ENCODE measurements at regions not wholly inside any gene's neighbourhood (a gene's known extent, or its start where the extent isn't known, plus 50 kb on each side); places are given as distances from the start of the nearest gene placed in this dataset.

DNA sequence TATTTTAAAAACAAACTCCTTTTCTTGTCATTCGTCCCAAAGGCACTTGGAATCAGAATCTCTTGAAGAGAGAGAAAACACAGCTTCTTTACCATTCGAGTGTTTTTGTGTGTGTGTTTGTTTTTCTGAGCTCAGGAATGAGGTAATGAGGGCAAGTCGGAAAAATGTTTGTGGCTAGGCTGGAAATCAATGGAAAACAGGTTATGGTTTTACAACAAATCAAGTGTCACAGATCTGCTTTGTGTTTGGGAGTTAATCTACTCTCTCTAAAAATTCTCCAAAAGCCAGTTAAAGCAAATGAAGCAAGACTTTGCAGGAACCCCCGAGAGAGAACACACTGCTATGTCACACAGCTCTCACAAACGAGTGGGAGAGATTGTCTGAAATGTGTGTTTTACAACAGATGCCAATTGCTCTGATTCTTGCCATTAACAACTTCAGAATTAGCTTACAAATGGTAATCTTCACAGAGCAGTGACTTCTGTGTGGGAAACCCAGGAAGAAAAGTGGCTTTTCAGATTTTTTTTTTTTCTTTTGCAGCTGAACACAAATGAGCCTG is 264.1 kb downstream of the CBLL2 start:
- H3K27me3 ChIP-seq, result no peaks in the 10 kb centered on the region
- H3K4me3 ChIP-seq, result no peak overlapping the region
- H3K27ac ChIP-seq, result peak overlapping the region in 6 of 11 experiments; percentile 30 to 92 (median 48); a peak in 10 of 22 replicates
- TF ChIP-seq Cebpa-rat (IDR thresholded peaks at IDR 0.05), result no peak
- H3K9ac ChIP-seq, result peak overlapping the region in 4 of 11 experiments; percentile 29 to 56 (median 46); a peak in 8 of 22 replicates
- H3K9me3 ChIP-seq (replicated peaks in 1 of 11), result peaks cover 30 to 79% (median 68%) of the 10 kb centered on the region in 11 experiments
- H3K4me2 ChIP-seq, result peak overlapping the region in 9 of 11 experiments; percentile 6 to 60 (median 54); a peak in 15 of 22 replicates
- no peaks in the 10 kb centered on the region for H4K20me1 ChIP-seq
- peaks cover 0 to 24% (median 0%) of the 10 kb centered on the region in 11 experiments; a peak in 2 of 22 replicates for H3K36me3 ChIP-seq
- peaks cover 5 to 54% (median 31%) of the 10 kb centered on the region in 10 experiments; a peak in 19 of 20 replicates for H3K4me1 ChIP-seq

DNA sequence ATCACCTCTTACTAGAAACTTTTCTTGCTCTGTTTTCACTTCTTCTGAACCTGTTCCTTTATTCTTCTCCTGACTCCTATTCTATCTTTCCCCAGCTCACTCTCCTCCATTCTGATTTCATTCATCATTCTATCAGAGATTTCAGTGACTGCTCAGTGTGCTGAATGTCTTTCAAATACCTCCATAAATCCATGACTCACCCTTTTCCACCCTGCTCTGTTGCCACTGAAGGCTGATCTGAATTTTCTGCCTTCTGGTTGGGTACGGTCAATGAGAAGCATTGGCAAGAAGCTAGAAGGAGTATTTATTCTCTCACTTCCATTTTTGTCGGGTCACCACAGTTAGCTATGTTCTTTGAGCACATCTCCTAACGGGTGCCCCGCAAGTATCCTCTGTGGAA is 265.9 kb downstream of the CBLL2 start:
- Histone ChIP-seq H3K9me3 (replicated peaks in 1 of 11) (peaks cover 28 to 82% (median 65%) of the 10 kb centered on the region in 11 experiments), H3K4me3 (peak overlapping the region in 2 of 10 experiments; percentile 6 to 19; a peak in 1 of 20 replicates), H3K36me3 (peaks cover 0 to 24% (median 0%) of the 10 kb centered on the region in 11 experiments; a peak in 2 of 22 replicates), H3K9ac (no peak overlapping the region), H3K27me3 (no peaks in the 10 kb centered on the region), H3K4me2 (0 out of 22 replicates have a peak overlapping the region, but pooled peaks of 1 of the 11 experiments have one; percentile 57), H3K4me1 (peaks cover 14 to 72% (median 45%) of the 10 kb centered on the region in 10 experiments), H4K20me1 (no peaks in the 10 kb centered on the region), H3K27ac (peak overlapping the region in 4 of 11 experiments; percentile 0 to 92 (median 56); a peak in 3 of 22 replicates)
- no peak for TF ChIP-seq Cebpa-rat (IDR thresholded peaks at IDR 0.05)

DNA sequence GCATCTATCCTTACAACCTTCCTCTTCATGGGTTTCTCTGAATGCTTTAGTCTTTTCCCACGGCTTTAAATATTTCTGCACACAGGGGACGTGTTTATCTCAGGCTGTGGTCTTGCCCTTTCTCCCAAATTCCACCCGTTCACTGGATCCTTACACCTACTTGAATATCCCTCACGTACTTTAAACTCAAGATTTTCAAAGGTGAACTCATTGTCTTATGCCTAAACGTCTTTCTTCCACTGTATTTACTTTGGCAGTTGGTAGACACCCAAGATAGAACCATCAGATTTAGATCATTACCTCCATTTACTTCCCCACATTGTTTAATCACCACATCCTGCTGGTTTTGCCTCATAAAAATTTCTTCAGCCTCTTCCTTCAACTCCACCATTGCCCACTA is 269.2 kb downstream of the CBLL2 start:
- Histone ChIP-seq H3K4me3 (peak overlapping the region in 4 of 10 experiments; percentile 2 to 29 (median 18); a peak in 4 of 20 replicates), H3K4me2 (peak overlapping the region; percentile 20 to 73 (median 63)), H3K9me3 (replicated peaks in 1 of 11) (peaks cover 51 to 90% (median 86%) of the 10 kb centered on the region in 11 experiments), H3K4me1 (peaks cover 10 to 77% (median 39%) of the 10 kb centered on the region in 10 experiments), H3K27ac (peak overlapping the region in 8 of 11 experiments; percentile 58 to 92 (median 72); a peak in 15 of 22 replicates), H3K9ac (peak overlapping the region in 5 of 11 experiments; percentile 2 to 74 (median 57); a peak in 7 of 22 replicates), H4K20me1 (no peaks in the 10 kb centered on the region), H3K36me3 (peaks cover 0 to 37% (median 0%) of the 10 kb centered on the region in 11 experiments; a peak in 5 of 22 replicates), H3K27me3 (no peaks in the 10 kb centered on the region)
- TF ChIP-seq Cebpa-rat (IDR thresholded peaks at IDR 0.05), result no peak

DNA sequence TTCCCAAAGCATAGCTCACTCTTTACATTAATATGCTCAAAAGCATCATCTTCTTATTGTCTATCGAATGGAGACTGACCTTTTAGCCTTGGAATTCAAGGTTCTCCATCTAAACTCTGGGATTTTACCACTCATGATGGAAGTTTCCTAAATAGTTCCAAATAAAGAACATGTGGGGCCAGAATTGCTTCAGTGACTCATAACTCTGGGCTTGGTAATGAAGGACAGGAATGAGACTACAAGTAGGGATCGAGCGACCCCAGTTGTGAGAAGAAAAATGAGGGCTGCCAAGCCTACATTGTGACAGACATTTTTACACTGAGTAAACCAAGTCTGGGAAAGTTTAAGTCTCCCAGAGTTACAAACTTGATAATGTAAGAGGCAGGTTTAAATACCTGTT is 269.9 kb downstream of the CBLL2 start:
- peaks cover 0 to 37% (median 0%) of the 10 kb centered on the region in 11 experiments; a peak in 5 of 22 replicates for H3K36me3 ChIP-seq
- H3K4me2 ChIP-seq, result peak overlapping the region in 10 of 11 experiments; percentile 46 to 73 (median 64); a peak in 18 of 22 replicates
- TF ChIP-seq Cebpa-rat (IDR thresholded peaks at IDR 0.05), result no peak
- H3K9ac ChIP-seq, result peak overlapping the region in 2 of 11 experiments; percentile 39 to 74; a peak in 3 of 22 replicates
- H3K27me3 ChIP-seq, result no peaks in the 10 kb centered on the region
- H3K4me3 ChIP-seq, result peak overlapping the region in 4 of 10 experiments; percentile 2 to 29 (median 18); a peak in 3 of 20 replicates
- peaks cover 10 to 77% (median 40%) of the 10 kb centered on the region in 10 experiments for H3K4me1 ChIP-seq
- peak overlapping the region in 9 of 11 experiments; percentile 4 to 92 (median 72); a peak in 15 of 22 replicates for H3K27ac ChIP-seq
- peaks cover 51 to 96% (median 91%) of the 10 kb centered on the region in 11 experiments for H3K9me3 ChIP-seq (replicated peaks in 1 of 11)
- no peaks in the 10 kb centered on the region for H4K20me1 ChIP-seq

DNA sequence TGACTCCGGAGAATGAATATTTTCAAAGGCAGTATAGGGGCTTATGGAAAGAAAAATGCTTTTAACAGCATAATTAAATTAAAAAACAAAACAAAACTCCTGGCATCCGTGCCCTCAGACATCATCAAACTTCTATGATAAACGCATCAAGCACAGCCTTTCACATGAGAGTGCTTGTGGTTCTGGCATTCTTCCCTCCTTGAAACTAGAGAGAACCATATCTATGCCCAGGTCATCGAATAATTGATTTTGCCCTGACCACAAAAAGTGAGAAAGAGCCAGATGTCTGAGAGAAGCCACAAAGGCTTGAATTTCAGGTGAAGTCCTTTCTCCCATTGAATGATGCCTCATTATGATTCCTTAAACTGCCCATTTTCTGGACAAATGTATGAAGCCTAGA is 286.8 kb downstream of the CBLL2 start:
- no peak overlapping the region for H3K27ac ChIP-seq

DNA sequence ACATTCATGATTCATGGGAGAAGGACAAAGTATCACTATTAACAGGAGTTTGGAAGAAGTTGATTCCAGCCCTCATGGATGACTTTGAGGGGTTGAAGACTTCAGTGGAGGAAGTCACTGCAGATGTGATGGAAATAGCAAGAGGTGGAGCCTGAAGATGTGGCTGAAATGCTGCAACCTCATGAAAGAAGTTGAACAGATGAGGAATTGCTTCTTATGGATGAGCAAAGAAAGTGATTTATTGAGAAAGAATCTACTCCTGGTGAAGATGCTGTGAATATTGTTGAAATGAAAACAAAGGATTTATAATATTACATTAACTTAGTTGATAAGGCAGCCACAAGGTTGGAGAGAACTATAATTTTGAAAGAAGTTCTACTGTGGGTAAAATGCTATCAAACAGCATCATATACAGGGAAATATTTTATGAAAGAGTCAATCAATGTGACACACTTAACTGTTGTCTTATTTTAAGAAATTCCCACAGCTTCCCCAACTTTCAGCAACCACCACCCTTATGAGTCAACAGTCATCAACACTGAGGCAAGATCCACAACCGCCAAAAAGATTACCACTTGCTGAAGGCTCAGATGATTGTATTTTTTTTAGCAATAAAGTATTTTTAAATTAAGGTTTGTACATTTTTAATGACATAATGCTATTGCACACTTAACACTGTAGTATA is 302.6 kb downstream of the CBLL2 start:
- no peak for TF ChIP-seq Cebpa-rat (IDR thresholded peaks at IDR 0.05)
- Histone ChIP-seq H4K20me1 (no peaks in the 10 kb centered on the region), H3K4me1 (peaks cover 0 to 9% (median 0%) of the 10 kb centered on the region in 10 experiments; a peak in 1 of 20 replicates), H3K36me3 (no peaks in the 10 kb centered on the region), H3K27ac (no peak overlapping the region), H3K9me3 (replicated peaks in 1 of 11) (peaks cover 0 to 8% (median 0%) of the 10 kb centered on the region in 11 experiments; a peak in 4 of 22 replicates), H3K4me2 (no peak overlapping the region; a peak in 1 of 22 replicates), H3K4me3 (no peak overlapping the region), H3K27me3 (no peaks in the 10 kb centered on the region), H3K9ac (no peak overlapping the region)

More for the DNA sequence above, 286.8 kb downstream of the CBLL2 start:
- H3K9me3 ChIP-seq (replicated peaks in 1 of 11), result peaks cover 16 to 58% (median 22%) of the 10 kb centered on the region in 11 experiments; a peak in 19 of 22 replicates
- no peaks in the 10 kb centered on the region for H3K27me3 ChIP-seq
- no peak overlapping the region for H3K4me2 ChIP-seq
- TF ChIP-seq Cebpa-rat (IDR thresholded peaks at IDR 0.05), result no peak
- H3K4me3 ChIP-seq, result no peak overlapping the region
- no peaks in the 10 kb centered on the region for H4K20me1 ChIP-seq
- no peak overlapping the region for H3K9ac ChIP-seq
- peaks cover 0 to 3% (median 0%) of the 10 kb centered on the region in 10 experiments; a peak in 1 of 20 replicates for H3K4me1 ChIP-seq
- no peaks in the 10 kb centered on the region for H3K36me3 ChIP-seq

DNA sequence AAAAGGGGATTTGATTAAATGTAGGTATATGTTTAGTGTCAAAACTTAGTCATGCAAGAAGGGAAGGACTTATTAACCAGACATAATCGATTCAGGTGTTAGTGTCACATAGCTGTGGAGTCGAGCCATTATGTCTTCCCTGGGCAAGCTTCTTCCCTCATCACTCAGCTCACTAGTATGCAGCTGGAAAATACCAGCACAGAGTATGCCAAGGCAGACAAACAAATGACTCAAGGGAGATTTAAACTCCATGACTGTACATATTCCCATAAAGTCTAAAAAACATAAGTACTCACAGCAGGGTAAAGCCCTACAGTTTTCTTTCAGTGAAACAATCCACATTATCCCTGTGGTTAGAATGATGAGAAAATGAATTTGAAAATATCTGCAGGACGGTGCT is 304.5 kb downstream of the CBLL2 start:
- Histone ChIP-seq H3K4me2 (no peak overlapping the region), H4K20me1 (no peaks in the 10 kb centered on the region), H3K9ac (no peak overlapping the region), H3K27ac (no peak overlapping the region), H3K4me3 (no peak overlapping the region), H3K9me3 (replicated peaks in 1 of 11) (peaks cover 0 to 17% (median 5%) of the 10 kb centered on the region in 11 experiments; a peak in 7 of 22 replicates), H3K36me3 (no peaks in the 10 kb centered on the region), H3K27me3 (no peaks in the 10 kb centered on the region), H3K4me1 (peaks cover 0 to 9% (median 0%) of the 10 kb centered on the region in 10 experiments; a peak in 1 of 20 replicates)
- no peak for TF ChIP-seq Cebpa-rat (IDR thresholded peaks at IDR 0.05)

DNA sequence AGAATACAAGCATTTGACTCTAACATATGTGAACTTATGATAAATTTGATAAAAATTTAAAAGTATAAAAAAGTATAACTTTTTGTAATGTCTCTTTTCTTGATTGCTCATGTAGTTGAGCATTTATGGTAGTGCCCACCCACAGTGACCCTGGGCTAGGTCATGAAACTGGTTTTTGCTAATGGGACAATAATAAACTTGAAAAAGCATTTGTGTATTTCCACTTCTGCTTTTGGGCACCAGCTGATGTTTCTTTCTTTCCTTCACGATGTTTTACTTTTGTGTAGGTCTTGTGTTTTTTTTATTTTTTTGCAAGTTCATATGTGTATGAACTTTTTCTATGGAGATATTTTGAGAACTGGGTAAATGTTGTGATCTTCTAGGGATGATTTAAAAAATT is 313.1 kb downstream of the CBLL2 start:
- no peak for TF ChIP-seq Cebpa-rat (IDR thresholded peaks at IDR 0.05)
- H4K20me1 ChIP-seq, result no peaks in the 10 kb centered on the region

More for the DNA sequence above, 313.1 kb downstream of the CBLL2 start:
- Histone ChIP-seq H3K9me3 (replicated peaks in 1 of 11) (peaks cover 0 to 14% (median 6%) of the 10 kb centered on the region in 11 experiments; a peak in 8 of 22 replicates), H3K4me1 (peaks cover 3 to 18% (median 12%) of the 10 kb centered on the region in 10 experiments; a peak in 15 of 20 replicates), H3K4me2 (peak overlapping the region in 10 of 11 experiments; percentile 3 to 59 (median 20); a peak in 13 of 22 replicates), H3K36me3 (no peaks in the 10 kb centered on the region), H3K27me3 (no peaks in the 10 kb centered on the region), H3K9ac (no peak overlapping the region), H3K27ac (peak overlapping the region in 2 of 11 experiments; percentile 17 to 34; a peak in 2 of 22 replicates), H3K4me3 (no peak overlapping the region)
